ENCODE measurements at regions not wholly inside any gene's neighbourhood (a gene's known extent, or its start where the extent isn't known, plus 50 kb on each side); places are given as distances from the start of the nearest gene placed in this dataset.

DNA sequence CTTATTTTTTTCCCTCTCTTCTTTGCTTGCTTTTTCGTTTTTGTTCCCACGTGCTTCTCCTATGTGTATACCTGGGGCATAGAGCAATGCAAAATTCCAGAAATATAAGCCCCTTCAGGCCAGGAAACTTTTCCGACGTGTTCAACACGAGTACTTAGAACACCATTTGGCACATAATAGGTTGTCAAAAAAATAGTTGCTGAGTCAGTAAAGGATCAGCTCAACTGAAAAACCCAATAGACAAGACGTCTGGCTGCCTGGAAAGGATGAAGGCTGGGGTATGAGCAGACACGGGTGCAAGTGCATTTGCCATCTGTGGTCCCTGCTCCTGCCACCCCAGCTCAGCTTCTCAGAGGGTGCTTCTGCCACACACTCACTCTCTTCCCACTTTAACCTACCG, 823.0 kb upstream of the SOX11 start:
- Histone ChIP-seq H3F3A (ENCODE audit: low read depth) (no peaks in the 10 kb centered on the region), H3K4me1 (no peaks in the 10 kb centered on the region), H3K27ac (no peak overlapping the region), H3K4me2 (no peak overlapping the region), H2AFZ (replicated peaks) (no peak overlapping the region), H3K36me3 (no peaks in the 10 kb centered on the region), H3K79me2 (ENCODE audit: low read depth) (no peaks in the 10 kb centered on the region), H4K20me1 (ENCODE audit: low read depth) (no peaks in the 10 kb centered on the region), H3K9ac (no peak overlapping the region), H3K4me3 (no peak overlapping the region), H3K27me3 (no peaks in the 10 kb centered on the region), H3K9me3 (ENCODE audit: low read depth) (no peaks in the 10 kb centered on the region)
- Mint-ChIP-seq H3K36me3 (no peaks in the 10 kb centered on the region), H3K27ac (no peak overlapping the region), H3K4me3 (no peak overlapping the region), H3K27me3 (ENCODE audit: insufficient read depth, low read depth) (no peaks in the 10 kb centered on the region), H3K4me1 (peaks cover 15% of the 10 kb centered on the region), H3K9me3 (peaks cover 4% of the 10 kb centered on the region)
- TF ChIP-seq, protein P1, sequence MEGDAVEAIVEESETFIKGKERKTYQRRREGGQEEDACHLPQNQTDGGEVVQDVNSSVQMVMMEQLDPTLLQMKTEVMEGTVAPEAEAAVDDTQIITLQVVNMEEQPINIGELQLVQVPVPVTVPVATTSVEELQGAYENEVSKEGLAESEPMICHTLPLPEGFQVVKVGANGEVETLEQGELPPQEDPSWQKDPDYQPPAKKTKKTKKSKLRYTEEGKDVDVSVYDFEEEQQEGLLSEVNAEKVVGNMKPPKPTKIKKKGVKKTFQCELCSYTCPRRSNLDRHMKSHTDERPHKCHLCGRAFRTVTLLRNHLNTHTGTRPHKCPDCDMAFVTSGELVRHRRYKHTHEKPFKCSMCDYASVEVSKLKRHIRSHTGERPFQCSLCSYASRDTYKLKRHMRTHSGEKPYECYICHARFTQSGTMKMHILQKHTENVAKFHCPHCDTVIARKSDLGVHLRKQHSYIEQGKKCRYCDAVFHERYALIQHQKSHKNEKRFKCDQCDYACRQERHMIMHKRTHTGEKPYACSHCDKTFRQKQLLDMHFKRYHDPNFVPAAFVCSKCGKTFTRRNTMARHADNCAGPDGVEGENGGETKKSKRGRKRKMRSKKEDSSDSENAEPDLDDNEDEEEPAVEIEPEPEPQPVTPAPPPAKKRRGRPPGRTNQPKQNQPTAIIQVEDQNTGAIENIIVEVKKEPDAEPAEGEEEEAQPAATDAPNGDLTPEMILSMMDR (IDR thresholded peaks at IDR 0.05) = no peak
- TF ChIP-seq EZH2phosphoT487 (IDR thresholded peaks at IDR 0.05) (no peak), EZH2 (IDR thresholded peaks at IDR 0.05) (no peak)
- no peak for DNase-seq (ENCODE audit: low spot score)

DNA sequence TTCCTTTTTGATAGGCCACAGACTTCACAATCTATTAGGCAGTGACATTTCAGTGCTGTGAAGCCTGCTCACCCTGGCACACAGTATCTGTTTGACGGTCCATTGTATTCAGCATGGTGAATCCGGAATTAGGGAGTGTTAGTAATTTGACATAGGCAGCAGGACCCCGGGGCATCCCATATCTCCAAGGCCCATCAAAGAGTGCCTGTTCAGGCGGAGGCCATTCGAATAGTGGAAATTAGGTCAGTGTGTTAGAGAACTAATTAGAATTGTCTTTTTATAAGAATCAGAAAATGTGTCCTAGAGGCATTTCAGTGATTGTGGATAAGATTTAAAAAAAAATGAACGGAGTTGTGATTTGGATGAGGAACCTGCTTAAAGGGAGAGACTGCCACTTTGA, 818.8 kb upstream of the SOX11 start:
- TF ChIP-seq, protein P1 (IDR thresholded peaks at IDR 0.05) = no peak
- no peak for TF ChIP-seq EZH2phosphoT487 (IDR thresholded peaks at IDR 0.05)
- no peak for TF ChIP-seq EZH2 (IDR thresholded peaks at IDR 0.05)
- Histone ChIP-seq H3F3A (ENCODE audit: low read depth) (no peaks in the 10 kb centered on the region), H3K4me2 (no peak overlapping the region), H3K27me3 (no peaks in the 10 kb centered on the region), H3K4me1 (no peaks in the 10 kb centered on the region), H3K27ac (no peak overlapping the region), H4K20me1 (ENCODE audit: low read depth) (no peaks in the 10 kb centered on the region), H3K4me3 (no peak overlapping the region), H3K36me3 (no peaks in the 10 kb centered on the region), H3K9me3 (ENCODE audit: low read depth) (no peaks in the 10 kb centered on the region), H3K9ac (no peak overlapping the region), H2AFZ (replicated peaks) (no peak overlapping the region), H3K79me2 (ENCODE audit: low read depth) (no peaks in the 10 kb centered on the region)
- H3K27me3 Mint-ChIP-seq (ENCODE audit: insufficient read depth, low read depth) = peaks cover 3% of the 10 kb centered on the region
- peaks cover 4% of the 10 kb centered on the region for H3K9me3 Mint-ChIP-seq
- H3K4me3 Mint-ChIP-seq = no peak overlapping the region
- peaks cover 20% of the 10 kb centered on the region for H3K4me1 Mint-ChIP-seq
- no peaks in the 10 kb centered on the region for H3K36me3 Mint-ChIP-seq
- DNase-seq (ENCODE audit: low spot score) = no peak
- H3K27ac Mint-ChIP-seq = no peak overlapping the region

- no peak overlapping the region for H3K4me3 ChIP-seq
- no peaks in the 10 kb centered on the region for H3K36me3 ChIP-seq
- TF ChIP-seq, protein P1 (IDR thresholded peaks at IDR 0.05) = no peak
- TF ChIP-seq EZH2phosphoT487 (IDR thresholded peaks at IDR 0.05) (no peak), EZH2 (IDR thresholded peaks at IDR 0.05) (no peak)
- H3K27ac ChIP-seq = no peak overlapping the region
- Mint-ChIP-seq H3K9me3 (peaks cover 4% of the 10 kb centered on the region), H3K4me1 (peaks cover 20% of the 10 kb centered on the region), H3K27me3 (ENCODE audit: insufficient read depth, low read depth) (peaks cover 3% of the 10 kb centered on the region), H3K36me3 (no peaks in the 10 kb centered on the region), H3K27ac (peak overlapping the region; percentile 40), H3K4me3 (no peak overlapping the region)
- H3K79me2 ChIP-seq (ENCODE audit: low read depth) = no peaks in the 10 kb centered on the region
- no peaks in the 10 kb centered on the region for H3K4me1 ChIP-seq
- H2AFZ ChIP-seq (replicated peaks) = no peak overlapping the region
- no peaks in the 10 kb centered on the region for H3F3A ChIP-seq (ENCODE audit: low read depth)
- H4K20me1 ChIP-seq (ENCODE audit: low read depth) = no peaks in the 10 kb centered on the region
- no peaks in the 10 kb centered on the region for H3K27me3 ChIP-seq
- no peak overlapping the region for H3K4me2 ChIP-seq
- H3K9ac ChIP-seq = no peak overlapping the region
- H3K9me3 ChIP-seq (ENCODE audit: low read depth) = no peaks in the 10 kb centered on the region
- no peak for DNase-seq (ENCODE audit: low spot score)
These were observed 818.1 kb upstream of the SOX11 start for GRCh38 chr2:4873876-4874593.

All from neural progenitor cell (in vitro differentiated cells).